LNCAP (cell line): ENCODE measurements at regions not wholly inside any gene's neighbourhood (a gene's known extent, or its start where the extent isn't known, plus 50 kb on each side); places are given as distances from the start of the nearest gene placed in this dataset.

ENCODE experiments used
- TF ChIP-seq, protein P1 (sequence below): fragments of 450-650 bp; IDR thresholded peaks from 2 replicates; pipeline ENCODE4 v1.5.1; 2017; ENCODE audit warnings: mild to moderate bottlenecking

DNA sequence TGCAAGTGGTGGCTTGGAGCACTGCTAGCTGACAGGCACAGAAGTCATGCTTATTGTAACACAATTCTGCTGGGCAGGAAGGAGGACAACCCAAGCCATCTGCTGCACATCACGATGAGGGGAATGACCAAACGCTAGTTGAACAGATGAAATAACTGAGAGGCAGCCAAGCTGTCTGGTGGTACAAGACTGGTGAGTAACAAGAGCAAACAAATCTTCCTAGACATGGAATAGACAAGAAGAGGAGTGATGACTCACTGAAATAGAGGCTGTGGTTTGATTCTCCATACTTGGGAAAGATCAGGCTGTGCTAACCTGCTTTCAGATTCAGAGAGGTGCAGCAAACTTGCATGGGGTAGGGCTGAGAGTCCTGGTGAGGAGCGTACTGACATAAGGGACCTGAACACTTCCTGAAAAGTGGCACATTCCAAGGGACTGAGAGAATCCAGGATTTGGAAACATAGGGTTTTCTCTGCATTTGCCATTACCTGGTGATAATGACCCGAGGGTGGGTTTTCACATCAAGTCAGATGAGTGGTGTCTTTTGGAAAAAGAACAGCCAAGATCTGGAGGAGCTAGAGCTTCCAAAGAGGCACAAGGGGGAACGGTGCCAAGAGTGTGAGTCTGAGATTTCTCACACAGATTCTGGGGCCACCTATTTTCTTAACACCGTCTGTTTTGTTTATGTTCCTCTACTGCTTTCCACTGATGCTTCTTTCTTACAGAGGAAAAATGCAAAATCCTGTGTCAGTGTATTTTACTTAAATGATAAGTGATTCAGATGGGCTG is 60.0 kb downstream of the PRL start:
- TF ChIP-seq, protein P1, sequence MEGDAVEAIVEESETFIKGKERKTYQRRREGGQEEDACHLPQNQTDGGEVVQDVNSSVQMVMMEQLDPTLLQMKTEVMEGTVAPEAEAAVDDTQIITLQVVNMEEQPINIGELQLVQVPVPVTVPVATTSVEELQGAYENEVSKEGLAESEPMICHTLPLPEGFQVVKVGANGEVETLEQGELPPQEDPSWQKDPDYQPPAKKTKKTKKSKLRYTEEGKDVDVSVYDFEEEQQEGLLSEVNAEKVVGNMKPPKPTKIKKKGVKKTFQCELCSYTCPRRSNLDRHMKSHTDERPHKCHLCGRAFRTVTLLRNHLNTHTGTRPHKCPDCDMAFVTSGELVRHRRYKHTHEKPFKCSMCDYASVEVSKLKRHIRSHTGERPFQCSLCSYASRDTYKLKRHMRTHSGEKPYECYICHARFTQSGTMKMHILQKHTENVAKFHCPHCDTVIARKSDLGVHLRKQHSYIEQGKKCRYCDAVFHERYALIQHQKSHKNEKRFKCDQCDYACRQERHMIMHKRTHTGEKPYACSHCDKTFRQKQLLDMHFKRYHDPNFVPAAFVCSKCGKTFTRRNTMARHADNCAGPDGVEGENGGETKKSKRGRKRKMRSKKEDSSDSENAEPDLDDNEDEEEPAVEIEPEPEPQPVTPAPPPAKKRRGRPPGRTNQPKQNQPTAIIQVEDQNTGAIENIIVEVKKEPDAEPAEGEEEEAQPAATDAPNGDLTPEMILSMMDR, result no peak
